Cardiac muscle cell (in vitro differentiated cells and primary cell): ENCODE measurements at regions not wholly inside any gene's neighbourhood (a gene's known extent, or its start where the extent isn't known, plus 50 kb on each side); places are given as distances from the start of the nearest gene placed in this dataset.
A peak's percentile ranks its signal among the peaks of the same experiment; 100 is the strongest.
"Not testable (repeated sequence)": the region's sequence is repeated elsewhere in the genome, so short reads cannot be mapped to it uniquely, and the experiment has no call there.

Experiments used
- DNase-seq, 2 donors: peaks; one replicate each; pipeline versions ENCODE4 v3.0.0 to v3.0.0-alpha.2; 2010 to 2017; ENCODE audit warnings: low read depth in 1 of 2, low spot score in 1 of 2
- H3K27ac ChIP-seq: fragments of 200-600 bp; sonication (generic); 2 replicates; pipeline ENCODE4 v1.5.1; 2016
- H3K27me3 ChIP-seq: fragments of 200-600 bp; sonication (generic); 2 replicates; pipeline ENCODE4 v1.6.0; 2016; ENCODE audit warnings: control low read depth
- H3K36me3 ChIP-seq: fragments of 200-600 bp; sonication (generic); 2 replicates; pipeline ENCODE4 v1.5.1; 2016; ENCODE audit warnings: control low read depth
- H3K4me1 ChIP-seq: fragments of 200-600 bp; sonication (generic); 2 replicates; pipeline ENCODE4 v1.8.1; 2017; ENCODE audit warnings: low read depth, mild to moderate bottlenecking, mixed run types
- H3K4me3 ChIP-seq: fragments of 200-600 bp; sonication (generic); 2 replicates; pipeline ENCODE4 v1.5.1; 2016; ENCODE audit warnings: mild to moderate bottlenecking
- H3K9me3 ChIP-seq: fragments of 200-600 bp; sonication (generic); 2 replicates; pipeline ENCODE4 v1.5.1; 2017; ENCODE audit warnings: low read depth, mild to moderate bottlenecking, control low read depth
- TF ChIP-seq, protein P1 (sequence below): IDR thresholded peaks from 2 replicates; pipeline ENCODE4 v1.5.1; 2012; ENCODE audit warnings: low read depth, mild to moderate bottlenecking, low read length

DNA sequence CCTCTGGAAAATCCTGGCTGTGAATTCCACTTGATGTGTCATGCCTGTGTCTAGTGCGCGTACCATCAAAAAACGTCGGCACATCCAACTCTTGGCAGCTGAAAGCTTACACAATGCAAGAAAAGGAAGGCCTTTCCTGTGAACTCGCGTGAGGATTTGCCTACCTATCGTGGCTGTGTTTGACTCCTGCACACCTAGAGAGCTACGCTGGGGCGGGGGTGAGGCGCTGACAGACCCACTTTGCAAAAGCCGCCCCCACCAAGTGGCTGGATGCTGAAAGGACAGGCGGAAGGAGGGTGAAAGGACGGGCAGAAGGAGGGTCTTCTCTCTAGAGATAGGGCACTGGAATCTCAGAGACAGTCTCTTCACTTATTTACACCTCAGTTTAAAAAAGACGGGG lies 270.1 kb downstream of the EIPR1 start:
- no peak for DNase-seq

DNA sequence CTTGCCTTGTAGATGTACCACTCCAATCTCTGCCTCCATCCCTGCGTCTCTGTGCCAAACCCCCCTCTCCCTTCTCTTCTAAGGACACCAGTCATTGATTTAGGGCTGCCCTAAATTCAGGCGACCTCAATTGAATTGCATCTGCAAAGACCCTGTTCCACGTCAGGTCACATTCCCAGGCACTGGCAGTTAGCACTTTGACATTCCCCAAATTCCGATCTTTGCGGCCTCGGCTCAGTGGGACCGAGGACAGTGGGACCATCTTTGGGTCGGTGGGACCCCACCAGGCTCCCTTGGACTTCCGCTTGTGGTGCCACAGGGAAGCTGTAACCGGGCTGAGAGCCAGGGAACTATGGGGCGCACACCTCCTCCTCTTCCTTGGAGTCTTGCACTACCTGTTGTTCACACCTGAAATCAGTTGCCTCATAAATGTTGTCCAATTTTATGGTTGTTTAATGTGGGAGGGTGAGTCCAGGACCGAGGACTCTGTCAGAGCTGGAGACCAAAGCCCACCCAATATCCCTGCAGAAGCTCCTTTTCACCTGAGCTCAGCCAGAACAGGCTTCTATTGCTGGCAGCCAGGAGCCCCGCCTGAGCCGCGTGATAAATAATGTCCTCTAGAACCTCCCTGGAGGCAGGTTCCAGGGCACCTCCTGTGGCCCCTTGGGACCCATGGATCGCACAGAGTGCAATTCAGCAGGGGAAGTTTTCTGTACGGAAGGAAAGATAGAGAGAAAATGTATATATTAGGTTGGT lies 271.6 kb downstream of the EIPR1 start:
- TF ChIP-seq, protein P1, sequence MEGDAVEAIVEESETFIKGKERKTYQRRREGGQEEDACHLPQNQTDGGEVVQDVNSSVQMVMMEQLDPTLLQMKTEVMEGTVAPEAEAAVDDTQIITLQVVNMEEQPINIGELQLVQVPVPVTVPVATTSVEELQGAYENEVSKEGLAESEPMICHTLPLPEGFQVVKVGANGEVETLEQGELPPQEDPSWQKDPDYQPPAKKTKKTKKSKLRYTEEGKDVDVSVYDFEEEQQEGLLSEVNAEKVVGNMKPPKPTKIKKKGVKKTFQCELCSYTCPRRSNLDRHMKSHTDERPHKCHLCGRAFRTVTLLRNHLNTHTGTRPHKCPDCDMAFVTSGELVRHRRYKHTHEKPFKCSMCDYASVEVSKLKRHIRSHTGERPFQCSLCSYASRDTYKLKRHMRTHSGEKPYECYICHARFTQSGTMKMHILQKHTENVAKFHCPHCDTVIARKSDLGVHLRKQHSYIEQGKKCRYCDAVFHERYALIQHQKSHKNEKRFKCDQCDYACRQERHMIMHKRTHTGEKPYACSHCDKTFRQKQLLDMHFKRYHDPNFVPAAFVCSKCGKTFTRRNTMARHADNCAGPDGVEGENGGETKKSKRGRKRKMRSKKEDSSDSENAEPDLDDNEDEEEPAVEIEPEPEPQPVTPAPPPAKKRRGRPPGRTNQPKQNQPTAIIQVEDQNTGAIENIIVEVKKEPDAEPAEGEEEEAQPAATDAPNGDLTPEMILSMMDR = no peak
- no peak overlapping the region for H3K4me3 ChIP-seq
- H3K36me3 ChIP-seq = no peaks in the 10 kb centered on the region
- H3K27me3 ChIP-seq = no peaks in the 10 kb centered on the region
- H3K4me1 ChIP-seq = peaks cover 4% of the 10 kb centered on the region
- no peak overlapping the region for H3K27ac ChIP-seq
- H3K9me3 ChIP-seq = no peaks in the 10 kb centered on the region
- DNase-seq = peak in 1 of 2 donors; percentile 21

More for the DNA sequence above, 270.1 kb downstream of the EIPR1 start:
- Histone ChIP-seq H3K27ac (no peak overlapping the region), H3K27me3 (no peaks in the 10 kb centered on the region), H3K9me3 (no peaks in the 10 kb centered on the region), H3K4me3 (no peak overlapping the region), H3K4me1 (peaks cover 4% of the 10 kb centered on the region), H3K36me3 (no peaks in the 10 kb centered on the region)
- TF ChIP-seq, protein P1 = no peak

DNA sequence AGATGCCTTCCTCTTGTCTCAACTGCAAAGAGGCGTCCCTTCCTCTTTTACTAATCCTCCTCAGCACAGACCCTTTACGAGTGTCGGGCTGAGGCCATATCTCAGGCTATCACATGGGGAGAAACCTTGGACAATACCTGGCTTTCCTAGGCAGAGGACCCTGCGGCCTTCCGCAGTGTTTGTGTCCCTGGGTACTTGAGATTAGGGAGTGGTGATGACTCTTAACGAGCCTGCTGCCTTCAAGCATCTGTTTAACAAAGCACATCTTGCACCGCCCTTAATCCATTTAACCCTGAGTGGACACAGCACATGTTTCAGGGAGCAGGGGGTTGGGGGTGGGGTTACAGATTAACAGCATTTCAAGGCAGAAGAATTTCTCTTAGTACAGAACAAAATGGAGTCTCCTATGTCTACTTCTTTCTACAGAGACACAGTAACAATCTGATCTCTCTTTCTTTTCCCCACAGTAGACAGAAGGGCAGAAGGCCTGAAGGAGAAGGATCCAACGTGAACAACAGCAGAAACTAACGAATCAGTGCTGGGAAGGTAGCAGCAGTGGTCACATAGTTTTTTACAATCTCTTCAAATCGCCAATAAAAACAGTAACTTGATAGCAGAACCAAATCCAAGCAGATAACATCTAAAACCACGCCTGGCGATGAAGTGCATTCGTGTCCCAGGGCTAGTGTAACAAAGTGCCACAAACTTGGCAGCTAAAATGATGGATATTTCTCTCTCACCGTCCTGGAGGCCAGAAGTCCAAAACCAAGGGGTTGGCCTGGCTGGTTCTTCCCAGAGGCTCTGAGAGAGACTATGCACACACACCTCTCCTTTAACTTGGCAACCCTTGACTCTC lies 272.4 kb downstream of the EIPR1 start:
- not testable (repeated sequence) for H3K4me1 ChIP-seq, H3K27ac ChIP-seq, H3K36me3 ChIP-seq, DNase-seq, H3K27me3 ChIP-seq, H3K4me3 ChIP-seq, H3K9me3 ChIP-seq

DNA sequence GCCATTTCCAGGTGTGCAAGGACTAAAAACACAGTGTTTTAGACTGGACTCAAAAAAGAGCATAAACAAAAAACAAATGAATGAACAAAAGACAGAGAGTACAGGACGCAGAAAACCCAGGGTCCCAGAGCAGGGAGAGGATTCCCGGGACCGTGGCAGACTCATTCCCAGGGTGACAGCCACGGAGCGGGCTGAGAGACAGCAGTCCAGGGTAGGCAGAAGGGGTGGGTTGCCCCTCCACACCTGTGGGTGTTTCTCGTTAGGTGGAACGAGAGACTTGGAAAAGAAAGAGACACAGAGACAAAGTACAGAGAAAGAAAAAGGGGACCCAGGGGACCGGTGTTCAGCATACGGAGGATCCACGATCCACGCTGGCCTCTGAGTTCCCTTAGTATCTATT lies 273.4 kb downstream of the EIPR1 start:
- peaks cover 4% of the 10 kb centered on the region for H3K4me1 ChIP-seq

DNA sequence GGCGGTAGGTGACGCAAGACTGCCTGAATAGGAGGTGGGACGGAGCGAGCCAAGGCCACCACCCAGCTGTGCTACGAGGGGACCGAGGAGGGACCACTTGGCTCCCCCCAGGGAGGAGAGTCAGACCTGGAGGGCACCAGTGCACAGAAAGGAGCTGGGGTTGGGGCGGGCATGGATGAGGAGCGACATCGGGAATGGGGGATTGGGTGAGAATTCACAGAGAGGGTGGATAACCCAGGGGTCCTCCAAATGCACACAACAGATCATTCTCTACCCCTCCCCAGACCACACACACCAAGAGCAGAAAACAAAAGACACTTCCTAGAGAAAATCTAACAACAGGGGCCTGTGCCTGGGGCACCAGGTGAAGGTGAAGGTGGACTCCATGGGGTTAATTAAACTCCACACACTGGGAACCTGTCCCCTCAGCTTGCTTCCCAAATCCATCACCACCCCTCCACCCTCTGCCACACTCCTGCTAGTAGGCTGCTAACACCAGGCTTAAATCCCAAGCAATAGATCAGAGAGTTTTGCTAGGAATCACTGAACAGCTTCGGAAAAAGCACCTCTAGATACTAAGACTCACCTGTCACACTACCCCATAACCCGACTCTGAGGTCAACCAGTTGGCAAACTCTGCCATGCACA lies 274.6 kb downstream of the EIPR1 start:
- H3K4me3 ChIP-seq = no peak overlapping the region
- no peak overlapping the region for H3K27ac ChIP-seq
- no peaks in the 10 kb centered on the region for H3K27me3 ChIP-seq
- TF ChIP-seq, protein P1 = no peak
- no peaks in the 10 kb centered on the region for H3K36me3 ChIP-seq
- H3K4me1 ChIP-seq = peaks cover 4% of the 10 kb centered on the region
- H3K9me3 ChIP-seq = no peaks in the 10 kb centered on the region
- DNase-seq = no peak

More for the DNA sequence above, 273.4 kb downstream of the EIPR1 start:
- no peaks in the 10 kb centered on the region for H3K9me3 ChIP-seq
- no peaks in the 10 kb centered on the region for H3K27me3 ChIP-seq
- TF ChIP-seq, protein P1 = no peak
- no peak overlapping the region for H3K27ac ChIP-seq
- no peak for DNase-seq
- H3K4me3 ChIP-seq = no peak overlapping the region
- no peaks in the 10 kb centered on the region for H3K36me3 ChIP-seq
